ENCODE measurements at regions not wholly inside any gene's neighbourhood (a gene's known extent, or its start where the extent isn't known, plus 50 kb on each side); places are given as distances from the start of the nearest gene placed in this dataset.

- no peak overlapping the region for H3K4me3 Mint-ChIP-seq (ENCODE audit: low read depth)
- no peak overlapping the region for H3K27ac Mint-ChIP-seq
- no peaks in the 10 kb centered on the region for H3K4me1 Mint-ChIP-seq (ENCODE audit: low read depth)
- H3K27me3 Mint-ChIP-seq (ENCODE audit: low read depth): no peaks in the 10 kb centered on the region
- H3K9me3 Mint-ChIP-seq: no peaks in the 10 kb centered on the region
- DNase-seq (ENCODE audit: low spot score): no peak
- intact Hi-C loops (cut with micrococcal nuclease): no loop called here
- H3K36me3 Mint-ChIP-seq (ENCODE audit: low read depth): no peaks in the 10 kb centered on the region
These were observed 109.9 kb upstream of the MOCS1 start for GRCh38 chr6:40044196-40044595.

DNA sequence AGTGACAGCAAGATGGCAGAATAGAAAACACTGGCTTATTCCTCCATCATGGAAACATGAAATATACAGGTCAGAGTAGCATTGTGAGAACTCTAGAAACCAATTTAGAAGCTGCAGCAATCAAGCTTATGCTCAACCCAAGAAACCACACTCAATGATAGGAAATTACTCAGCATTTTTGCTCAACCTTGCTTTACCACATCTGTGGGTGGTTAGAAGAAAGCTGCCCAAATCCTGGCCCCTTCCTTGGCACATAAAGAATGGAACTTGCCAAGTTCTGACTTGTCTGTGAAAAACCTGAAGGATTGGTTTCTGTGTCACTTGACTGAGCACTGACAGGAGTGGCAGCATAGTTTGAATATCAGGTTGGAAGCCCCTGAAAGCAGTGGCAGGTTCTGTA is 108.0 kb upstream of the MOCS1 start:
- H3K27ac Mint-ChIP-seq: no peak overlapping the region
- intact Hi-C loops (cut with micrococcal nuclease): no loop called here
- no peaks in the 10 kb centered on the region for H3K4me1 Mint-ChIP-seq (ENCODE audit: low read depth)

GRCh38 chr6:40039042-40039441 is 104.8 kb upstream of the MOCS1 start:
- no peak overlapping the region for H3K27ac Mint-ChIP-seq
- no peak for DNase-seq (ENCODE audit: low spot score)
- no peaks in the 10 kb centered on the region for H3K9me3 Mint-ChIP-seq
- intact Hi-C loops (cut with micrococcal nuclease): no loop called here
- H3K4me1 Mint-ChIP-seq (ENCODE audit: low read depth): no peaks in the 10 kb centered on the region
- no peak overlapping the region for H3K4me3 Mint-ChIP-seq (ENCODE audit: low read depth)
- no peaks in the 10 kb centered on the region for H3K27me3 Mint-ChIP-seq (ENCODE audit: low read depth)
- H3K36me3 Mint-ChIP-seq (ENCODE audit: low read depth): no peaks in the 10 kb centered on the region

More for the DNA sequence above, 108.0 kb upstream of the MOCS1 start:
- no peak overlapping the region for H3K4me3 Mint-ChIP-seq (ENCODE audit: low read depth)
- no peaks in the 10 kb centered on the region for H3K9me3 Mint-ChIP-seq
- no peak for DNase-seq (ENCODE audit: low spot score)
- no peaks in the 10 kb centered on the region for H3K36me3 Mint-ChIP-seq (ENCODE audit: low read depth)
- no peaks in the 10 kb centered on the region for H3K27me3 Mint-ChIP-seq (ENCODE audit: low read depth)

GRCh38 chr6:40038626-40039025 is 104.4 kb upstream of the MOCS1 start:
- Mint-ChIP-seq H3K4me3 (ENCODE audit: low read depth) (no peak overlapping the region), H3K27me3 (ENCODE audit: low read depth) (no peaks in the 10 kb centered on the region), H3K36me3 (ENCODE audit: low read depth) (no peaks in the 10 kb centered on the region), H3K27ac (no peak overlapping the region), H3K4me1 (ENCODE audit: low read depth) (no peaks in the 10 kb centered on the region), H3K9me3 (no peaks in the 10 kb centered on the region)
- DNase-seq (ENCODE audit: low spot score): no peak
- intact Hi-C loops (cut with micrococcal nuclease): no loop called here

- no peaks in the 10 kb centered on the region for H3K27me3 Mint-ChIP-seq (ENCODE audit: low read depth)
These were observed 103.0 kb upstream of the MOCS1 start for GRCh38 chr6:40037271-40037670.

DNA sequence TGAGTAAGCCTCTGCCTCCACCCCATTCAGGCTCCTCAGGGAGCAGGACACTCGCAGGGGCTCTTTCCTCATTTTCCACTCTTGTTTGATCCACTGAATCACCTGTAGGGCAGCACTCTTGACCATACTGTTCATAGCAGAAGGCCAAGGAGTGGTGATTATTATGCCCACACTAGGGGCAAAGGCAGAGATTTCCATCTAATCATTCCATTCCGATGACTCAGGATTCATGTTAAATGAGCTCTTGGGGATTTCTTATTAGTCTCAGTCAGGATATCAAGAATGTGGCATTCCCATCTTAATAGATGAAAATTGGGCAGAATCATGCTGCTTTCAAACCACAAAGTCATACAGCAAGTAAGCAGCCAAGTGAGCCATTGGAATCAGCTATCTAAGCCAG is 101.9 kb upstream of the MOCS1 start:
- H3K4me3 Mint-ChIP-seq (ENCODE audit: low read depth): no peak overlapping the region
- intact Hi-C loops (cut with micrococcal nuclease): no loop called here
- H3K4me1 Mint-ChIP-seq (ENCODE audit: low read depth): no peaks in the 10 kb centered on the region
- no peaks in the 10 kb centered on the region for H3K36me3 Mint-ChIP-seq (ENCODE audit: low read depth)
- H3K9me3 Mint-ChIP-seq: no peaks in the 10 kb centered on the region
- H3K27me3 Mint-ChIP-seq (ENCODE audit: low read depth): no peaks in the 10 kb centered on the region
- H3K27ac Mint-ChIP-seq: no peak overlapping the region
- no peak for DNase-seq (ENCODE audit: low spot score)

More at GRCh38 chr6:40037271-40037670, 103.0 kb upstream of the MOCS1 start:
- H3K27ac Mint-ChIP-seq: no peak overlapping the region
- no peaks in the 10 kb centered on the region for H3K9me3 Mint-ChIP-seq
- intact Hi-C loops (cut with micrococcal nuclease): no loop called here
- no peaks in the 10 kb centered on the region for H3K4me1 Mint-ChIP-seq (ENCODE audit: low read depth)
- DNase-seq (ENCODE audit: low spot score): no peak
- H3K36me3 Mint-ChIP-seq (ENCODE audit: low read depth): no peaks in the 10 kb centered on the region
- no peak overlapping the region for H3K4me3 Mint-ChIP-seq (ENCODE audit: low read depth)

DNA sequence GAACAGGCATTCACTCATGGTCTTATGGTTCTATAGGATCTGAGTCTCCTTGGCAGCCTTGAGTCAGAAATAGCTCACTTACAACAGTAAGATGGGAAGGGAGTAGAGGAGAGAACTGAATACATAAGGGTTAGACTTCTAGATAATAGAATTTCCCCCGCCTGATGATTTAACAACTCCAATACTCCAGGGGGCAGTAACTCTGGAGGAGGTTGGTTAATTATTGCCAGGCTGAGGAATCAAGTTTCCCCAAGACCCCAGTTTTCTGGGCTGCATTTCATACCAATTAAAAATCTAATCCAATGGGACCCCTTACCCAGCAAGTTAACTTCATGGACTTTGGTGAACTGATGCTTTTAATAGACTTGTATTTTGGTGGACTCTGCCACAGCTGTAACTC is 94.2 kb upstream of the MOCS1 start:
- H3K36me3 Mint-ChIP-seq (ENCODE audit: low read depth): no peaks in the 10 kb centered on the region
- intact Hi-C loops (cut with micrococcal nuclease): no loop called here
- no peak for DNase-seq (ENCODE audit: low spot score)
- no peaks in the 10 kb centered on the region for H3K4me1 Mint-ChIP-seq (ENCODE audit: low read depth)
- no peaks in the 10 kb centered on the region for H3K9me3 Mint-ChIP-seq
- no peaks in the 10 kb centered on the region for H3K27me3 Mint-ChIP-seq (ENCODE audit: low read depth)
- no peak overlapping the region for H3K27ac Mint-ChIP-seq
- H3K4me3 Mint-ChIP-seq (ENCODE audit: low read depth): no peak overlapping the region

DNA sequence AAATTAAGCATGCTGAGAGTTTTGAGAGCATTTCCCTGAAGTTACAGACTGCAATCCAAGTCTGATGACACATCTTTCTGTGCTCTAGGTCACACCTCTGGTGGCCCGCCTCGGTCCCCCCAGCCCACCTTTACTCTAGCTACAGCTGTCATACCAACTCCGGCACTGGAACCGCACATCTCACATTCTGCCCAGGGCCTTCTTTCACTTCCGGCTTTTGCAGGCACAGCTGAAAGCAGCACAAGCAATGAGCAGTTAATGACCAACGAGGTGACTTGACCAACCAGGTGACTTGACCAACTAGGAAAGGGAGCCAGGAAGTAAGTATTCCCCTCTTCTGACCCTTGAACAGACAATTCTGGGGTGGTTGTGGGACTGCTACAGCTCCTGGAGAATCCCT is 88.6 kb upstream of the MOCS1 start:
- no peaks in the 10 kb centered on the region for H3K4me1 Mint-ChIP-seq (ENCODE audit: low read depth)
- peaks cover 6% of the 10 kb centered on the region for H3K9me3 Mint-ChIP-seq
- H3K4me3 Mint-ChIP-seq (ENCODE audit: low read depth): no peak overlapping the region
- intact Hi-C loops (cut with micrococcal nuclease): no loop called here
- no peaks in the 10 kb centered on the region for H3K27me3 Mint-ChIP-seq (ENCODE audit: low read depth)
- no peaks in the 10 kb centered on the region for H3K36me3 Mint-ChIP-seq (ENCODE audit: low read depth)
- DNase-seq (ENCODE audit: low spot score): no peak
- H3K27ac Mint-ChIP-seq: no peak overlapping the region

DNA sequence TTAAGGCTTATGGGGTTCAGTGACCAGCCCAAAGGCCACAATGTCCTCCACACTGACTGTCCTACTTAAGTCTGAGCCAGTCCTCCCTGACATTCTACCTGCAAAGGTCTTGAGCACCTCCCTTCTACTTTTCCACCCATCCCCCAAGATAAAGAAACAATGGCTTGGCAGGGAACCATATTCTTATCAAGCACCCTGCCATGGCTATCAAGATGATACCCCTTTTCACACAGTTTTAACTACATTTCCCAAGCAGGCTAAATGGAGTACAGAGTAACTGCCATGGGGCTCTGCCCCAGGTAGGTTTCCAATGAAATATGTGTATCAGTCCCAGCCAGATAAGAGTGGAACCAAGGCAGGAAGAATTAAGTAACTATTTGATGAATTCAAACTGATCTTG is 85.9 kb upstream of the MOCS1 start:
- H3K27ac Mint-ChIP-seq: no peak overlapping the region
- no peak overlapping the region for H3K4me3 Mint-ChIP-seq (ENCODE audit: low read depth)
- H3K27me3 Mint-ChIP-seq (ENCODE audit: low read depth): no peaks in the 10 kb centered on the region
- no peaks in the 10 kb centered on the region for H3K4me1 Mint-ChIP-seq (ENCODE audit: low read depth)
- no peak for DNase-seq (ENCODE audit: low spot score)
- H3K9me3 Mint-ChIP-seq: peaks cover 9% of the 10 kb centered on the region
- H3K36me3 Mint-ChIP-seq (ENCODE audit: low read depth): no peaks in the 10 kb centered on the region
- intact Hi-C loops (cut with micrococcal nuclease): no loop called here

GRCh38 chr6:40015530-40015929 is 81.3 kb upstream of the MOCS1 start:
- peaks cover 9% of the 10 kb centered on the region for H3K9me3 Mint-ChIP-seq

DNA sequence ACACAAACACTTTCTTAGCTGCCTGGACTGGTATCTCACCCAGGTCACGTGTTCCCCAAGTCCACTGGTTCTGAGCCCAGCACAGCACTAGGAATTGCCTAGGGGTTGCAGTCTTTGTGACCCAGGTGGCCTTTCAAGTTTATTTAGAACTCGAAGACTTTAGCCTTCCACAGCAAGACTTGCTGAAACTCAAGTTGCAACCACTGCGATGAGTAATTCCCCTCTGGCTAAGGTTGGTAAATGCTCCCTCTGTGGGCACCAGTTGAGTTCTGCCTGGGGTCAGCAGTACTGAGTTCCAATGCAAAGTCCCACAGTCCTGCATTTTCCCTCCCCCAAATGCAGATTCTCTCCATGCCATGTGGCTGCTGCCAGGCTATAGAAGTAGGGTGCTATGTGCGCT is 77.6 kb upstream of the MOCS1 start:
- H3K27me3 Mint-ChIP-seq (ENCODE audit: low read depth): no peaks in the 10 kb centered on the region
- DNase-seq (ENCODE audit: low spot score): no peak
- H3K4me3 Mint-ChIP-seq (ENCODE audit: low read depth): no peak overlapping the region
- no peak overlapping the region for H3K27ac Mint-ChIP-seq
- H3K36me3 Mint-ChIP-seq (ENCODE audit: low read depth): no peaks in the 10 kb centered on the region
- H3K9me3 Mint-ChIP-seq: no peaks in the 10 kb centered on the region
- H3K4me1 Mint-ChIP-seq (ENCODE audit: low read depth): no peaks in the 10 kb centered on the region
- intact Hi-C loops (cut with micrococcal nuclease): no loop called here

More at GRCh38 chr6:40015530-40015929, 81.3 kb upstream of the MOCS1 start:
- H3K4me3 Mint-ChIP-seq (ENCODE audit: low read depth): no peak overlapping the region
- H3K27me3 Mint-ChIP-seq (ENCODE audit: low read depth): no peaks in the 10 kb centered on the region
- no peaks in the 10 kb centered on the region for H3K4me1 Mint-ChIP-seq (ENCODE audit: low read depth)
- H3K27ac Mint-ChIP-seq: no peak overlapping the region
- intact Hi-C loops (cut with micrococcal nuclease): no loop called here
- no peaks in the 10 kb centered on the region for H3K36me3 Mint-ChIP-seq (ENCODE audit: low read depth)
- DNase-seq (ENCODE audit: low spot score): no peak

- no peaks in the 10 kb centered on the region for H3K36me3 Mint-ChIP-seq (ENCODE audit: low read depth)
- no peak for DNase-seq (ENCODE audit: low spot score)
- intact Hi-C loops (cut with micrococcal nuclease): no loop called here
- H3K27ac Mint-ChIP-seq: no peak overlapping the region
- no peaks in the 10 kb centered on the region for H3K4me1 Mint-ChIP-seq (ENCODE audit: low read depth)
- no peaks in the 10 kb centered on the region for H3K27me3 Mint-ChIP-seq (ENCODE audit: low read depth)
- H3K9me3 Mint-ChIP-seq: peaks cover 18% of the 10 kb centered on the region
- no peak overlapping the region for H3K4me3 Mint-ChIP-seq (ENCODE audit: low read depth)
These were observed 66.8 kb upstream of the MOCS1 start for GRCh38 chr6:40000964-40001515.

DNA sequence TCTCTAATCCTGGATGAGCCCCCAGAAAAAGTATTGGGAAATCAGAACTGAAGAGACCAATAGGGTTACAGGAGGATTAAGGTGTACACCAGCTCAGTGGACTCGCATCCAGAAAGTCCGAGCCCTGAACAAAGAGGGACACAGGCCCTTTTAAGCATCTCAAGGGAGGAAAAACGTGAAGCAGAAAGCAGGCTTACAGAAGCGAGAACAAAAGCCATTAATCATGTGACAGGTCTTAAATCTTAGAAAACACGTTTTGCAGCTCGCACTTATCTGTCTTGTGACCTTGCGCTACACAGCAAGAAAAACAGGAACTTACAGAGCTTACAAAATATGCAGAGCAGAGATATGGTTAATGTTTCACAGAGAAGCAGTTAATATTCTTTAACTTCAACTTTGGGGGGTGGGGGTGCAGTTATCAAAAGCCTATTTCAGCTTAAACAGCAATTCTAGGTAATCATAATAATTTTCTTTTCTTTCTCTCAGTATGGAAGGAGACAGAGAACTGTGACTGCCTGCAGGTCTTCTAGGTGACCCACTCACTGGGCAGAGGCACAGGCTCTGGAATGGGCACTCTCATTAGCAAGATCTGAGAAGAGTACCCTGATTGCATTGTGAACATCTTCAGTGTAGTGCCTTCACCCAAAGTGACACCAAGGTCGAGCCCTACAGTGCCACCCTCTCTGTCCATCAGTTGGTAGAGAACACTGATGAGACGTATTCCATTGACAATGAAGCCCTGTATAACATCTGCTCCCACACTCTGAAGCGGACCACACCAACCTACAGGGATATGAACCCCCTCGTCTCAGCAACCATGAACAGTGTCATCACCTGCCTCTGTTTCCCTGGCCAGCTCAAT is 65.0 kb upstream of the MOCS1 start:
- intact Hi-C loops (cut with micrococcal nuclease): no loop called here
- Mint-ChIP-seq H3K27me3 (ENCODE audit: low read depth) (no peaks in the 10 kb centered on the region), H3K9me3 (peaks cover 18% of the 10 kb centered on the region), H3K36me3 (ENCODE audit: low read depth) (no peaks in the 10 kb centered on the region), H3K4me1 (ENCODE audit: low read depth) (no peaks in the 10 kb centered on the region), H3K4me3 (ENCODE audit: low read depth) (no peak overlapping the region), H3K27ac (no peak overlapping the region)
- no peak for DNase-seq (ENCODE audit: low spot score)
